ENCODE measurements at regions not wholly inside any gene's neighbourhood (a gene's known extent, or its start where the extent isn't known, plus 50 kb on each side); places are given as distances from the start of the nearest gene placed in this dataset.
A peak's percentile ranks its signal among the peaks of the same experiment; 100 is the strongest.

- Histone ChIP-seq H3K9me2 (ENCODE audit: insufficient read depth, low read length) (no peaks in the 10 kb centered on the region), H3K9ac (ENCODE audit: low read length) (no peak overlapping the region), H3K36me3 (ENCODE audit: insufficient read depth, low read length) (no peaks in the 10 kb centered on the region), H2AFZ (ENCODE audit: low read depth, low read length) (no peak overlapping the region), H3K4me2 (ENCODE audit: low read length) (no peak overlapping the region), H3K79me2 (replicated peaks; ENCODE audit: insufficient read depth, low read length) (no peaks in the 10 kb centered on the region), H3K27ac (ENCODE audit: low read length) (no peak overlapping the region), H3F3A (ENCODE audit: insufficient read depth, low read length, poor library complexity, severe bottlenecking) (no peaks in the 10 kb centered on the region), H4K20me1 (ENCODE audit: insufficient read depth) (no peaks in the 10 kb centered on the region), H3K9me3 (ENCODE audit: low read length) (no peaks in the 10 kb centered on the region), H3K27me3 (ENCODE audit: insufficient read depth, low read depth, low read length) (no peaks in the 10 kb centered on the region), H3K4me3 (ENCODE audit: low read length) (peak overlapping the region; percentile 30)
- TF ChIP-seq REST (IDR thresholded peaks at IDR 0.05; ENCODE audit: borderline replicate concordance) (no peak), EZH2 (IDR thresholded peaks at IDR 0.05; ENCODE audit: borderline replicate concordance, insufficient read depth, low read length, poor library complexity, severe bottlenecking) (no peak), POLR2AphosphoS5 (IDR thresholded peaks at IDR 0.05) (no peak), EP300 (conservative IDR thresholded peaks at IDR 0.05; ENCODE audit: poor library complexity, severe bottlenecking) (no peak), MXI1 (conservative IDR thresholded peaks at IDR 0.05; ENCODE audit: poor library complexity, severe bottlenecking) (no peak), RAD21 (conservative IDR thresholded peaks at IDR 0.05) (no peak), TAF1 (IDR thresholded peaks at IDR 0.05; ENCODE audit: low read depth) (no peak), SMC3 (conservative IDR thresholded peaks at IDR 0.05; ENCODE audit: poor library complexity) (no peak)
- TF ChIP-seq, protein P1, sequence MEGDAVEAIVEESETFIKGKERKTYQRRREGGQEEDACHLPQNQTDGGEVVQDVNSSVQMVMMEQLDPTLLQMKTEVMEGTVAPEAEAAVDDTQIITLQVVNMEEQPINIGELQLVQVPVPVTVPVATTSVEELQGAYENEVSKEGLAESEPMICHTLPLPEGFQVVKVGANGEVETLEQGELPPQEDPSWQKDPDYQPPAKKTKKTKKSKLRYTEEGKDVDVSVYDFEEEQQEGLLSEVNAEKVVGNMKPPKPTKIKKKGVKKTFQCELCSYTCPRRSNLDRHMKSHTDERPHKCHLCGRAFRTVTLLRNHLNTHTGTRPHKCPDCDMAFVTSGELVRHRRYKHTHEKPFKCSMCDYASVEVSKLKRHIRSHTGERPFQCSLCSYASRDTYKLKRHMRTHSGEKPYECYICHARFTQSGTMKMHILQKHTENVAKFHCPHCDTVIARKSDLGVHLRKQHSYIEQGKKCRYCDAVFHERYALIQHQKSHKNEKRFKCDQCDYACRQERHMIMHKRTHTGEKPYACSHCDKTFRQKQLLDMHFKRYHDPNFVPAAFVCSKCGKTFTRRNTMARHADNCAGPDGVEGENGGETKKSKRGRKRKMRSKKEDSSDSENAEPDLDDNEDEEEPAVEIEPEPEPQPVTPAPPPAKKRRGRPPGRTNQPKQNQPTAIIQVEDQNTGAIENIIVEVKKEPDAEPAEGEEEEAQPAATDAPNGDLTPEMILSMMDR (IDR thresholded peaks at IDR 0.05; ENCODE audit: poor library complexity, severe bottlenecking), result no peak
Measured at GRCh38 chr5:116830079-116830478, 255.5 kb upstream of the SEMA6A start.

DNA sequence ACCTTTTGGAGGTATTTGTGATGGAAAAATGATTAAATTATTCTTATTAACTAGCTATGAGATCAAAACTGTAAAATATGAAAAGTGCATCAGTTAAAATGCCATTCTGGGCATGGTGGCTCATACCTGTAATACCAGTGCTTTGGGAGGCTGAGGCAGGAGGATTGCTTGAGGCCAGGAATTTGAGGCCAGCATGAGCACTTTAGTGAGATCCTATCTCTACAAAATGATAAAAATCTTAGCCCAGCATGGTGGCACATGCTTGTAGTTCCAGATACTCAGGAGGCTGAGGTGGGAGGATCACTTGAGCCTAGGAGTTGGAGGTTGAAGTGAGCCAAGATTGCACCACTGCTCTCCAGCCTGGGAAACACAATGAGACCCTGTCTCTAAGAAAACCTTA, 252.5 kb upstream of the SEMA6A start:
- no peaks in the 10 kb centered on the region for H3K36me3 ChIP-seq (ENCODE audit: insufficient read depth, low read length)
- H3K9me3 ChIP-seq (ENCODE audit: low read length), result no peaks in the 10 kb centered on the region
- no peaks in the 10 kb centered on the region for H3K27me3 ChIP-seq (ENCODE audit: insufficient read depth, low read depth, low read length)
- H3K4me2 ChIP-seq (ENCODE audit: low read length), result no peak overlapping the region
- no peaks in the 10 kb centered on the region for H3K79me2 ChIP-seq (replicated peaks; ENCODE audit: insufficient read depth, low read length)
- no peak overlapping the region for H3K27ac ChIP-seq (ENCODE audit: low read length)
- no peaks in the 10 kb centered on the region for H3K9me2 ChIP-seq (ENCODE audit: insufficient read depth, low read length)
- H3K9ac ChIP-seq (ENCODE audit: low read length), result no peak overlapping the region
- no peak overlapping the region for H3K4me3 ChIP-seq (ENCODE audit: low read length)
- no peaks in the 10 kb centered on the region for H3F3A ChIP-seq (ENCODE audit: insufficient read depth, low read length, poor library complexity, severe bottlenecking)
- no peak overlapping the region for H2AFZ ChIP-seq (ENCODE audit: low read depth, low read length)
- TF ChIP-seq POLR2AphosphoS5 (IDR thresholded peaks at IDR 0.05), result no peak
- no peak for TF ChIP-seq SMC3 (conservative IDR thresholded peaks at IDR 0.05; ENCODE audit: poor library complexity)
- no peak for TF ChIP-seq EP300 (conservative IDR thresholded peaks at IDR 0.05; ENCODE audit: poor library complexity, severe bottlenecking)
- TF ChIP-seq EZH2 (IDR thresholded peaks at IDR 0.05; ENCODE audit: borderline replicate concordance, insufficient read depth, low read length, poor library complexity, severe bottlenecking), result no peak
- H4K20me1 ChIP-seq (ENCODE audit: insufficient read depth), result no peaks in the 10 kb centered on the region
